Lower leg skin (tissue), 4 donors: ENCODE measurements at regions not wholly inside any gene's neighbourhood (a gene's known extent, or its start where the extent isn't known, plus 50 kb on each side); places are given as distances from the start of the nearest gene placed in this dataset.

Experiments used
- DNase-seq, 2 donors: peaks; one replicate each; pipeline ENCODE4 v3.0.0-alpha.2; 2019; ENCODE audit warnings: low spot score in 2 of 2
- H3K4me3 ChIP-seq: fragments of 200-600 bp; sonication (generic); 2 replicates; pipeline ENCODE4 v1.5.1; 2017; ENCODE audit warnings: mild to moderate bottlenecking, low read depth; ENCODE audit not compliant: poor library complexity, severe bottlenecking
- POLR2A ChIP-seq, 2 donors: fragments of 450-650 bp; IDR thresholded peaks; one replicate each; pipeline ENCODE4 v1.6.1; 2016 to 2017; ENCODE audit warnings: antibody characterized with exemption in 2 of 2, mild to moderate bottlenecking in 1 of 2, moderate library complexity in 1 of 2
- WGBS, 2 donors: methylation state at CpG; one replicate each; pipeline ENCODE4 v1.1.5; 2018; 5-methylcytosine and 5-hydroxymethylcytosine counted together
- intact Hi-C: fragments of 100-400 bp; cut with DNase I; formaldehyde crosslinking; loops from one replicate; pipeline ENCODE4 v1.15.0; 2023; ENCODE audit warnings: low total_unique reads
- TF ChIP-seq, protein P1 (sequence below), 3 donors: fragments of 450-650 bp; IDR thresholded peaks; one replicate each; pipeline ENCODE4 v1.5.1; 2016; ENCODE audit warnings: antibody characterized with exemption in 3 of 3, mild to moderate bottlenecking in 3 of 3, moderate library complexity in 2 of 3

DNA sequence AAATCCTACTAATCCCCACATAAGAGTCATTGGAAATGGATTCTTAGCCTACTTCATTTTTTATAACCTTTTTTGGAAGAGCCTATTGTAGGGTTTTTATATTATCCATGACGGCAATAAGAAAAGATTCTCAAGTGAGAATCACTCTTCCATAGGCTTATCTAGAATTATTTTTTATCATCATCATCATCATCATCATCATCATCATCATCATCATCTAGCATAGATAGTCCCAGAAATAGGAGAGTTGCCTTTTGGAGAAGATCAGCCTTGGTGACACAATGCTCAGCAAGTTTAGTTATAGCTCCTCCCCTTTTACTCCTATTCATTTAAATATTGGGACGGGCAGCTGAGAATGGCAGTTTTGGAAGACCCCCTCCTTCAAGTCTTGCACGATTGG, 359.1 kb upstream of the SLC35B3 start:
- no peak overlapping the region for H3K4me3 ChIP-seq
- 72 to 77% methylated on average over 3 of the region's 3 CpGs for WGBS, 2 donors
- intact Hi-C loops = no loop called here
- DNase-seq = no peak
- TF ChIP-seq POLR2A (IDR thresholded peaks at IDR 0.05) = no peak
- TF ChIP-seq, protein P1, sequence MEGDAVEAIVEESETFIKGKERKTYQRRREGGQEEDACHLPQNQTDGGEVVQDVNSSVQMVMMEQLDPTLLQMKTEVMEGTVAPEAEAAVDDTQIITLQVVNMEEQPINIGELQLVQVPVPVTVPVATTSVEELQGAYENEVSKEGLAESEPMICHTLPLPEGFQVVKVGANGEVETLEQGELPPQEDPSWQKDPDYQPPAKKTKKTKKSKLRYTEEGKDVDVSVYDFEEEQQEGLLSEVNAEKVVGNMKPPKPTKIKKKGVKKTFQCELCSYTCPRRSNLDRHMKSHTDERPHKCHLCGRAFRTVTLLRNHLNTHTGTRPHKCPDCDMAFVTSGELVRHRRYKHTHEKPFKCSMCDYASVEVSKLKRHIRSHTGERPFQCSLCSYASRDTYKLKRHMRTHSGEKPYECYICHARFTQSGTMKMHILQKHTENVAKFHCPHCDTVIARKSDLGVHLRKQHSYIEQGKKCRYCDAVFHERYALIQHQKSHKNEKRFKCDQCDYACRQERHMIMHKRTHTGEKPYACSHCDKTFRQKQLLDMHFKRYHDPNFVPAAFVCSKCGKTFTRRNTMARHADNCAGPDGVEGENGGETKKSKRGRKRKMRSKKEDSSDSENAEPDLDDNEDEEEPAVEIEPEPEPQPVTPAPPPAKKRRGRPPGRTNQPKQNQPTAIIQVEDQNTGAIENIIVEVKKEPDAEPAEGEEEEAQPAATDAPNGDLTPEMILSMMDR (IDR thresholded peaks at IDR 0.05) = no peak

DNA sequence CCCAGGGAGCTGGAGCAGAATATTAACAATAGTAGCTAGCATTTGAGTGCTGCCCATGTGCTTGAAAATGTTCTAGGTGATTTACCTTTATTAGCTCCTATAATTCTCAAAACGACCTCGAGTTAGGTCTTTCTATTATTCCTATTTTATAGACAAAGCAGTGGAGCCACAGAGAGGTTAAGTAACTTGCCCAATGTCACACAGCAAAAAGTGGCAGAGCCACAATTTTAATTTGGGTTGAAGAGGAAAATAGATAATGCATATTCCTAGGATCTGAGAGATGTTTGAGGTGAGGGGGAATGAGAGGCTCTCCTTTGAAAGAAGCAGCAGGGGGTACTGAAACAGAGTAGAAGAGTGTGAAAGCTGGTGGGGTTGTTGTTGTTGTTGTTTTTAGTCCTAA, 354.5 kb upstream of the SLC35B3 start:
- TF ChIP-seq, protein P1 (IDR thresholded peaks at IDR 0.05) = no peak
- no peak for TF ChIP-seq POLR2A (IDR thresholded peaks at IDR 0.05)
- WGBS, 2 donors = 72 to 78% methylated on average over 2 of the region's 2 CpGs
- intact Hi-C loops = no loop called here
- no peak overlapping the region for H3K4me3 ChIP-seq
- no peak for DNase-seq

DNA sequence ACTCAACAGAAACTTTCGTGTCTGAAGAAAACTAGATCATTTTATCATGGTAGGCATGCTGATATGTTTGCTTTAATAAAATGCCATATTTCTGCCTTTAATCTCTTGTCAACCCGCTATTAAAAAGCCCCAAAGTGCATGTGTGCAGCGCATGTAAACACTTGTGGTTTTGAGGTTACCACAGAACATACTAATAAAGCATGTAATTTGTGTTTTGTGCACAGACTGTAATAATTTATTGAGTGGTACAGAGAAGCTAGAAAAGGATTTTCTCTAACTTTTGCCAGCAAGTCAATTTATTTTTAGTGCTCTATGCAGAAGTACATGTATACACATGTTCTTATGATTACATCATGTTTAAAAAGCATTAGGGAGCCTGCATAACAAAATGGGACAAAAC, 349.9 kb upstream of the SLC35B3 start:
- intact Hi-C loops = no loop called here
- DNase-seq = no peak
- H3K4me3 ChIP-seq = no peak overlapping the region
- WGBS, 2 donors = 18 to 25% methylated on average over 3 of the region's 3 CpGs
- TF ChIP-seq POLR2A (IDR thresholded peaks at IDR 0.05) = no peak
- TF ChIP-seq, protein P1 (IDR thresholded peaks at IDR 0.05) = no peak

DNA sequence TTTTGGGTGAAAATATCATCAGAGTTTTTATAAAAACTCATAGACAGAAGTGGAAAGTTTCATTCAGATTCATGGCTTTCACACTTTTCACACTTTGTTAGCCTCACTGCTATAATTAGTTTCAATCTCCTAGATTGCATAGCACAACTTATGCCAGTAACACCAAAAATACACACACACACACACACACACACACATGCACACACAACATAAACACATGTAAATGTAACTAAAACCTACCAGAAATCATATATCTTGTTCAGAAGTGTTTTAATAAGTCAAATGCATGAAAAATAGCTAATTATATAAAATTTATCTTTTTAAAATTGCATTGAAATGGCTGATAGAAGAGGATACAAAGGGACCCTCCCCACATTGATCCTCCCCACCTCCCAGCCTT, 347.8 kb upstream of the SLC35B3 start:
- intact Hi-C loops = no loop called here

DNA sequence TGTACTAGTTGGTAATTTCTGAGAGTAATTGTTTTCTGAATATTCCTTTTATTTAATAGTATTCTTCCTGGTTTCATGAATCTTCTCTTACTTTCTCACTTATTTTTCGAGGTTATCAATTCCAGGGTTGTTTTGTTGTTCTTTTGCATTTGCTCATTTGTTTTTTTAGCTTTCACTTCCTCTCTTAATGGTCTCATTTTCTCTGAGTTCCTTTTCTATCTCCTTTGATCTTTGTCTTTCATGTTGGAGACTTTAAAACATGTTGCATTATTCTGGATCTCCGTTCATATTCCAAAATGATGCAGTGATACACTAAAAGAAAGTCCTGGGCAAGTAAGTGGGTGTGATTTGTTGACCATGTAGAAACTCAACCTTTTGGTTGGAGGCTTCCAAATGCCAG, 345.3 kb upstream of the SLC35B3 start:
- WGBS, 2 donors = 83 to 85% methylated on average over 2 of the region's 2 CpGs
- intact Hi-C loops = no loop called here
- H3K4me3 ChIP-seq = no peak overlapping the region
- no peak for TF ChIP-seq POLR2A (IDR thresholded peaks at IDR 0.05)
- TF ChIP-seq, protein P1 (IDR thresholded peaks at IDR 0.05) = no peak
- no peak for DNase-seq

More for the DNA sequence above, 347.8 kb upstream of the SLC35B3 start:
- TF ChIP-seq, protein P1 (IDR thresholded peaks at IDR 0.05) = no peak
- no peak for TF ChIP-seq POLR2A (IDR thresholded peaks at IDR 0.05)
- DNase-seq = no peak
- no peak overlapping the region for H3K4me3 ChIP-seq

DNA sequence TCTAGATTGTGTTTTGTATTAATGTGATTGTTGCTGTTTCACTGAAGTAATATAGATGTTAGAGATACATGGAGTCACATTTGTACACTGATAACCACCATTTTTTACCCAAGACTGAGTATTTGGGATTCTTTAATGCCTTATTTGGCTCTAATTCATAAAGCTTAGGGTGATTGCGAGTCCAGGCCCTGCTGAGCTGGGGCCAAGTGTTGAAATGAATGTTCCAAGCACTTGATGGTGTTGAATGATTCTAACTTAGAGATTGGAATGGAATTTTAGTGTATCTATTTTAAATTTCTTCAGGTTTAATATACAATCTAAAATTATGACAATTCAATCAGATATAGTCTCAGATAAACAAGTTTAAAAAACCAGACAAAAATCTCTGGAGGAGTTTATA, 329.4 kb upstream of the SLC35B3 start:
- no peak overlapping the region for H3K4me3 ChIP-seq
- intact Hi-C loops = no loop called here
- TF ChIP-seq POLR2A (IDR thresholded peaks at IDR 0.05) = no peak
- TF ChIP-seq, protein P1 (IDR thresholded peaks at IDR 0.05) = no peak
- WGBS, 2 donors = 75 to 79% methylated on average over 1 of the region's 1 CpG
- DNase-seq = no peak
